Lung (tissue), 11 donors: ENCODE measurements at regions not wholly inside any gene's neighbourhood (a gene's known extent, or its start where the extent isn't known, plus 50 kb on each side); places are given as distances from the start of the nearest gene placed in this dataset.

Source experiments
- ATAC-seq: fragments of 200-7000 bp; cut with Tn5 transposase; one replicate; pipeline ENCODE4 v1.9.1; 2020; ENCODE audit warnings: moderate number of reproducible peaks; ENCODE audit not compliant: insufficient read depth, low FRiP score
- DNase-seq, 3 donors: peaks; one replicate each; pipeline ENCODE4 v3.0.0-alpha.2; 2013 to 2017
- H3K27ac ChIP-seq, 2 donors: one replicate each; pipeline ENCODE4 v1.5.1; 2013; ENCODE audit warnings: mild to moderate bottlenecking in 2 of 2, moderate library complexity in 2 of 2, control low read depth in 1 of 2, inconsistent platforms in 1 of 2, low read depth in 1 of 2, low read length in 1 of 2
- H3K27me3 ChIP-seq, 3 donors: one replicate each; pipeline ENCODE4 v1.5.1; 2013; ENCODE audit warnings: low read length in 2 of 3; ENCODE audit not compliant: control insufficient read depth in 3 of 3, insufficient read depth in 3 of 3
- H3K36me3 ChIP-seq, 4 donors: one replicate each; pipeline ENCODE4 v1.5.1; 2013; ENCODE audit warnings: low read length in 4 of 4, mild to moderate bottlenecking in 1 of 4, moderate library complexity in 1 of 4; ENCODE audit not compliant: control insufficient read depth in 4 of 4, insufficient read depth in 4 of 4
- H3K4me1 ChIP-seq, 5 donors: one replicate each; pipeline ENCODE4 v1.5.1; 2013; ENCODE audit warnings: low read length in 5 of 5, mild to moderate bottlenecking in 2 of 5, moderate library complexity in 1 of 5; ENCODE audit not compliant: control insufficient read depth in 5 of 5, insufficient read depth in 5 of 5
- H3K4me3 ChIP-seq: one replicate; pipeline ENCODE4 v1.5.1; 2013; ENCODE audit warnings: mild to moderate bottlenecking, control low read depth, moderate library complexity
- H3K9ac ChIP-seq, 2 donors: one replicate each; pipeline ENCODE4 v1.5.1; 2013; ENCODE audit warnings: low read length in 2 of 2, control low read depth in 1 of 2; ENCODE audit not compliant: insufficient read depth in 1 of 2
- H3K9me3 ChIP-seq, 4 donors: one replicate each; pipeline ENCODE4 v1.5.1; 2013; ENCODE audit warnings: low read length in 3 of 4, mild to moderate bottlenecking in 1 of 4, moderate library complexity in 1 of 4; ENCODE audit not compliant: control insufficient read depth in 4 of 4, insufficient read depth in 3 of 4
- CTCF ChIP-seq: IDR thresholded peaks from 2 replicates; pipeline ENCODE4 v1.5.1; 2012; ENCODE audit warnings: mild to moderate bottlenecking; ENCODE audit errors: control extremely low read depth, extremely low read depth
- WGBS, 2 donors: extraction: QIAGEN DNeasy Blood & Tissue Kit; methylation state at CpG; one replicate each; pipeline ENCODE4 v1.1.7; 2013; 5-methylcytosine and 5-hydroxymethylcytosine counted together
- donor health status: control.
- donor health status: control.
- donor health status: Bipolar disorder and iron deficiency.
- donor health status: healthy.
- donor health status: DM: yes; HTN: yes; CAD: no.

DNA sequence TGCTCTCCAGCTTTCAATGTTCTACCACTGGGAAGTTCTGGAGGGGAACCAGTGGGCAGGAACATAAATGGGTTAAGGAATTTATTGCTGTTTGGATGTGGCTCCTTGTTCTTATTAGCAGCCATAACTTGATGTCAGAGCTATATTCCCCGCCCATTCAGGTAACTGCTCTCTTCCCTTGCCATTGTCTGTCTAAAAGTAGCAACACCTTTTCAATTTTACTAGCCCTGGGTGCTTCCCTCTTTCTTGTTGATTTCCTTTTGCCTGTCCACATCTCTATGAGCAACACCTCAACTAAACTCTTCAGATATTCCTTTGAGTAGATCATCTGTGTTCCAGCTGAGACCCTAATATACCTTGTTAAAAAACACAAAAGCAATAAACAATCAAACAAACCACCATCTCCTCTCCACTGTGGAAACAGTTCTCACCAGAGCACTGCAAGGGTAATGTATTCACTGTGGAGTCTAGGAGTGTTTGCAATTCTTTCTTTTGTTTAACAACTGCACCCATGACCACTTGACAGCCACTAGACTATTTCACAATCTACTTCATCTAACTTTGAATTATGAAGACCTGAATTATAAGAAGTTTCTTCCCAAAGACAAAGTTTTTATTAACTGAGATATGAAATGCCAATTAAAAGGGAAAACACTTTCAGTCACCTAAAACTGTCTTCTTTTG lies 436.7 kb downstream of the IPMK start:
- DNase-seq (peak in 2 of 3 donors; percentile 46 to 79), ATAC-seq (peak; percentile 27)
- Histone ChIP-seq H3K36me3 (no peaks in the 10 kb centered on the region), H3K9me3 (no peaks in the 10 kb centered on the region), H3K27ac (peak overlapping the region in 1 of 2 donors; percentile 9), H3K4me1 (peaks cover 0 to 3% (median 0%) of the 10 kb centered on the region in 5 donors), H3K27me3 (no peaks in the 10 kb centered on the region), H3K9ac (no peak overlapping the region), H3K4me3 (no peak overlapping the region)
- no peak for TF ChIP-seq CTCF
- WGBS, 2 donors = 63 to 80% methylated on average over 1 of the region's 1 CpG

DNA sequence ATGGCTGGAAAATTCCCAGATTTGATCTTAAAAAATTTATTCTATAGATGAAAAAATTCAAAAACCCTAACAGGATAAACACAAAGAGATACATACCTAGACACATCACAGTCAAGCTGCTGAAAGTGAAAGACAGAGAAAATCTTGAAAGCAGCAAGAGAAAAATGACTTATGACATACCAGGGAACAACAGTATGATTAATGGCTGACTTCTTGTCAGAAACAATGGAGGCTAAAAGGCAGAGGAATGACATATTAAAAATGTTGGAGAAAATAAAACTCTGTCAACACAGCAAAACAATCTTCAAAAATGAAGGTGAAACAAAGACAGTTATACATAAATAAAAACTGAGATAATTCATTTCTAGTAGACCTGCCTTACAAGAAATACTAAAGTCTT lies 442.7 kb downstream of the IPMK start:
- H3K9me3 ChIP-seq = no peaks in the 10 kb centered on the region
- no peak for TF ChIP-seq CTCF
- no peak overlapping the region for H3K27ac ChIP-seq
- no peak overlapping the region for H3K9ac ChIP-seq
- H3K4me1 ChIP-seq = no peaks in the 10 kb centered on the region
- DNase-seq (no peak), ATAC-seq (no peak)
- H3K4me3 ChIP-seq = no peak overlapping the region
- H3K27me3 ChIP-seq = no peaks in the 10 kb centered on the region
- H3K36me3 ChIP-seq = no peaks in the 10 kb centered on the region

GRCh38 chr10:57823398-57823797 lies 444.3 kb downstream of the IPMK start:
- H3K27me3 ChIP-seq = no peaks in the 10 kb centered on the region
- H3K4me3 ChIP-seq = no peak overlapping the region
- no peak overlapping the region for H3K27ac ChIP-seq
- H3K9ac ChIP-seq = no peak overlapping the region
- no peak for TF ChIP-seq CTCF
- no peaks in the 10 kb centered on the region for H3K36me3 ChIP-seq
- no peaks in the 10 kb centered on the region for H3K4me1 ChIP-seq
- ATAC-seq (no peak), DNase-seq (no peak)
- H3K9me3 ChIP-seq = peaks cover 0 to 1% (median 0%) of the 10 kb centered on the region in 4 donors
- 85 to 87% methylated on average over 2 of the region's 2 CpGs for WGBS, 2 donors

DNA sequence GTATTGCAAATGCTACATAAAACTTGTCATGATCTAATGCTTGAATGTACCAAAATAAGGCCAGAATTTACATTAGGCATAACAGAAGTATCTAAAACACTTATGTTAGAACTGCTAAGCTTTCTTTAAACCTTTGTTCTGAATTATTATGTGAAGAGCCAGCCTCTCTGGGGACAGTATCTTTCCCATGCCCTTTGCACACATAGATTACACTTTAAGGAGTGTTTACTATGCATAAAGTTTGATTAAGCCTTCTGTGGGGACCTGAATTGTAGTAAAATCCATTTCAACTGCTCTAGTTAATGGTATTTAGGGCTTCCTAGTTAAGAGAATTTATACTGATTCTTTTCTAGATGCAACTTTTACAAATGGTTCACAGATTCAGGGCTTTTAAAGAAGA lies 444.7 kb downstream of the IPMK start:
- no peak for TF ChIP-seq CTCF
- no peak for ATAC-seq

More for the DNA sequence above, 444.7 kb downstream of the IPMK start:
- no peaks in the 10 kb centered on the region for H3K4me1 ChIP-seq
- no peak overlapping the region for H3K27ac ChIP-seq
- no peaks in the 10 kb centered on the region for H3K27me3 ChIP-seq
- no peak overlapping the region for H3K9ac ChIP-seq
- no peak for DNase-seq
- H3K9me3 ChIP-seq = peaks cover 0 to 4% (median 0%) of the 10 kb centered on the region in 4 donors
- H3K36me3 ChIP-seq = no peaks in the 10 kb centered on the region
- no peak overlapping the region for H3K4me3 ChIP-seq
